HG03280 (cell line): ENCODE measurements at regions not wholly inside any gene's neighbourhood (a gene's known extent, or its start where the extent isn't known, plus 50 kb on each side); places are given as distances from the start of the nearest gene placed in this dataset.
"Not testable (repeated sequence)": the region's sequence is repeated elsewhere in the genome, so short reads cannot be mapped to it uniquely, and the experiment has no call there.

ENCODE experiments used
- ATAC-seq: cut with Tn5 transposase; IDR thresholded peaks from one replicate; pipeline ENCODE4 v1.9.1; 2021; ENCODE audit warnings: mild to moderate bottlenecking, moderate library complexity; ENCODE audit not compliant: unreplicated experiment

- no peak for ATAC-seq
These were observed 118.1 kb upstream of the SLC39A10 start for GRCh38 chr2:195538937-195539336.

GRCh38 chr2:195537811-195538210, 119.2 kb upstream of the SLC39A10 start:
- ATAC-seq: no peak

GRCh38 chr2:195536906-195537305, 120.1 kb upstream of the SLC39A10 start:
- ATAC-seq: no peak

- ATAC-seq: peak; percentile 90
These were observed 121.0 kb upstream of the SLC39A10 start for GRCh38 chr2:195535911-195536522.

GRCh38 chr2:195534971-195535370, 122.1 kb upstream of the SLC39A10 start:
- no peak for ATAC-seq

- no peak for ATAC-seq
These were observed 123.0 kb upstream of the SLC39A10 start for GRCh38 chr2:195533771-195534642.

- peak; percentile 40 for ATAC-seq
These were observed 124.3 kb upstream of the SLC39A10 start for GRCh38 chr2:195532628-195533271.

- ATAC-seq: no peak
These were observed 124.8 kb upstream of the SLC39A10 start for GRCh38 chr2:195532255-195532627.

- no peak for ATAC-seq
These were observed 125.3 kb upstream of the SLC39A10 start for GRCh38 chr2:195531754-195532153.

GRCh38 chr2:195523242-195523641, 133.8 kb upstream of the SLC39A10 start:
- ATAC-seq: not testable (repeated sequence)

GRCh38 chr2:195521589-195521988, 135.4 kb upstream of the SLC39A10 start:
- ATAC-seq: no peak

- ATAC-seq: no peak
These were observed 136.3 kb upstream of the SLC39A10 start for GRCh38 chr2:195520671-195521155.

GRCh38 chr2:195515551-195515950, 141.5 kb upstream of the SLC39A10 start:
- no peak for ATAC-seq

GRCh38 chr2:195514365-195514764, 142.7 kb upstream of the SLC39A10 start:
- ATAC-seq: no peak

GRCh38 chr2:195513119-195513518, 143.9 kb upstream of the SLC39A10 start:
- no peak for ATAC-seq

GRCh38 chr2:195509551-195509950, 147.5 kb upstream of the SLC39A10 start:
- no peak for ATAC-seq

- ATAC-seq: no peak
These were observed 148.9 kb upstream of the SLC39A10 start for GRCh38 chr2:195508139-195508455.

- ATAC-seq: no peak
These were observed 149.4 kb upstream of the SLC39A10 start for GRCh38 chr2:195507447-195508138.

GRCh38 chr2:195505701-195506100, 151.3 kb upstream of the SLC39A10 start:
- peak; percentile 98 for ATAC-seq

- no peak for ATAC-seq
These were observed 153.8 kb upstream of the SLC39A10 start for GRCh38 chr2:195503208-195503607.

- no peak for ATAC-seq
These were observed 155.3 kb upstream of the SLC39A10 start for GRCh38 chr2:195501746-195502145.
